Lower leg skin (tissue), 3 donors: ENCODE measurements at regions not wholly inside any gene's neighbourhood (a gene's known extent, or its start where the extent isn't known, plus 50 kb on each side); places are given as distances from the start of the nearest gene placed in this dataset.

Source experiments
- CTCF ChIP-seq, 3 donors: fragments of 450-650 bp; IDR thresholded peaks; one replicate each; pipeline ENCODE4 v1.5.1; 2016; ENCODE audit warnings: antibody characterized with exemption in 3 of 3, mild to moderate bottlenecking in 3 of 3, moderate library complexity in 2 of 3
- POLR2A ChIP-seq, 2 donors: fragments of 450-650 bp; IDR thresholded peaks; one replicate each; pipeline ENCODE4 v1.6.1; 2016 to 2017; ENCODE audit warnings: antibody characterized with exemption in 2 of 2, mild to moderate bottlenecking in 1 of 2, moderate library complexity in 1 of 2

GRCh38 chr6:14844411-14844810 lies 401.5 kb upstream of the JARID2 start:
- no peak for TF ChIP-seq CTCF (IDR thresholded peaks at IDR 0.05)
- TF ChIP-seq POLR2A (IDR thresholded peaks at IDR 0.05) = no peak
